ENCODE measurements at regions not wholly inside any gene's neighbourhood (a gene's known extent, or its start where the extent isn't known, plus 50 kb on each side); places are given as distances from the start of the nearest gene placed in this dataset.

- TF ChIP-seq CTCF (IDR thresholded peaks at IDR 0.05; ENCODE audit: low read length) (no peak), EZH2 (IDR thresholded peaks at IDR 0.05; ENCODE audit: borderline replicate concordance, low read length) (no peak)
Measured at GRCh38 chr20:1833728-1834726, 61.2 kb upstream of the SIRPA start.

All from OCI-LY1 (cell line).